Omental fat pad (tissue), 3 donors: ENCODE measurements at regions not wholly inside any gene's neighbourhood (a gene's known extent, or its start where the extent isn't known, plus 50 kb on each side); places are given as distances from the start of the nearest gene placed in this dataset.

ENCODE experiments used
- ATAC-seq: fragments of 150-250 bp; one replicate; pipeline ENCODE4 v1.9.1; 2016; ENCODE audit warnings: mild to moderate bottlenecking, moderate library complexity; ENCODE audit not compliant: low FRiP score
- DNase-seq: peaks from one replicate; pipeline ENCODE4 v3.0.0-alpha.2; 2019; ENCODE audit warnings: low spot score
- TF ChIP-seq, protein P1 (sequence below), 3 donors: fragments of 450-650 bp; IDR thresholded peaks; one replicate each; pipeline ENCODE4 v1.5.1; 2016 to 2017; ENCODE audit warnings: antibody characterized with exemption in 3 of 3, mild to moderate bottlenecking in 3 of 3, moderate library complexity in 2 of 3

DNA sequence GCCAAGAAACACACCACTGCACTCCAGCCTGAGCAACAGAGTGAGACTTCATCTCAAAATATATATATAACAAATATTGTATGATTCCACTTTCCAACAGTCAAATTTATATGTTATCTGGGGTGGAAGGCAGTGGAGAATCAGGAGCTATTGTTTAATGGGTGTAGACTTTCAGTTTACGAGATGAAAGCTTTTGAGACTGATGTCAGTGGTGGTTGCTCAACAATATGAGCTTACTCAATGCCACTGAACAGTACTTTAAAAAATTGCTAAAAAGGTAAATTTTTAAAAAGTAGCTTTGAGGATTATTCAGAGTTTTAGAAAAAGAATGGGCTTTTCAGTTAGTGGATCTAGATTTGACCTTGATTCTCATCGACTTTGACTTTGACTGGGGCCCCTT lies 105.9 kb upstream of the ST6GAL2 start:
- TF ChIP-seq, protein P1, sequence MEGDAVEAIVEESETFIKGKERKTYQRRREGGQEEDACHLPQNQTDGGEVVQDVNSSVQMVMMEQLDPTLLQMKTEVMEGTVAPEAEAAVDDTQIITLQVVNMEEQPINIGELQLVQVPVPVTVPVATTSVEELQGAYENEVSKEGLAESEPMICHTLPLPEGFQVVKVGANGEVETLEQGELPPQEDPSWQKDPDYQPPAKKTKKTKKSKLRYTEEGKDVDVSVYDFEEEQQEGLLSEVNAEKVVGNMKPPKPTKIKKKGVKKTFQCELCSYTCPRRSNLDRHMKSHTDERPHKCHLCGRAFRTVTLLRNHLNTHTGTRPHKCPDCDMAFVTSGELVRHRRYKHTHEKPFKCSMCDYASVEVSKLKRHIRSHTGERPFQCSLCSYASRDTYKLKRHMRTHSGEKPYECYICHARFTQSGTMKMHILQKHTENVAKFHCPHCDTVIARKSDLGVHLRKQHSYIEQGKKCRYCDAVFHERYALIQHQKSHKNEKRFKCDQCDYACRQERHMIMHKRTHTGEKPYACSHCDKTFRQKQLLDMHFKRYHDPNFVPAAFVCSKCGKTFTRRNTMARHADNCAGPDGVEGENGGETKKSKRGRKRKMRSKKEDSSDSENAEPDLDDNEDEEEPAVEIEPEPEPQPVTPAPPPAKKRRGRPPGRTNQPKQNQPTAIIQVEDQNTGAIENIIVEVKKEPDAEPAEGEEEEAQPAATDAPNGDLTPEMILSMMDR (IDR thresholded peaks at IDR 0.05), result no peak
- ATAC-seq (no peak), DNase-seq (no peak)

DNA sequence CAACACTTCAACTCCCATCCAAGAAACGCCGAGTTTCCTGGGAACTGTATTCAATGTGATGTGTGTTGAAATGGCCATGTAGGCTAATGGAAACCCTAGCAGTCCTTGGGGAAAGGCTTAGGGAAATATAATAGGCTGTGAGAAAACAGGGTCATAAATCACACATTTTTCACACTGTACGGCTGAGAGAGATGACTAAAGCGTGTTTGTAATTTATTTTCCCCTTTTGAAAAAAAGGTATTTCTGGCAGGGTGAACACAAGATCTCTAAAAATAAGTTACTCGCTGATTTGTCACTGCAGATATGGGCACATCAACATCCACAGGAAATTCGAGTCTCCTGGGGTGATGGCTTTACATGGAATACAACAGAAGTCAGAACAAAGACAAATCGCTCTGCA lies 109.6 kb upstream of the ST6GAL2 start:
- TF ChIP-seq, protein P1 (IDR thresholded peaks at IDR 0.05), result no peak

DNA sequence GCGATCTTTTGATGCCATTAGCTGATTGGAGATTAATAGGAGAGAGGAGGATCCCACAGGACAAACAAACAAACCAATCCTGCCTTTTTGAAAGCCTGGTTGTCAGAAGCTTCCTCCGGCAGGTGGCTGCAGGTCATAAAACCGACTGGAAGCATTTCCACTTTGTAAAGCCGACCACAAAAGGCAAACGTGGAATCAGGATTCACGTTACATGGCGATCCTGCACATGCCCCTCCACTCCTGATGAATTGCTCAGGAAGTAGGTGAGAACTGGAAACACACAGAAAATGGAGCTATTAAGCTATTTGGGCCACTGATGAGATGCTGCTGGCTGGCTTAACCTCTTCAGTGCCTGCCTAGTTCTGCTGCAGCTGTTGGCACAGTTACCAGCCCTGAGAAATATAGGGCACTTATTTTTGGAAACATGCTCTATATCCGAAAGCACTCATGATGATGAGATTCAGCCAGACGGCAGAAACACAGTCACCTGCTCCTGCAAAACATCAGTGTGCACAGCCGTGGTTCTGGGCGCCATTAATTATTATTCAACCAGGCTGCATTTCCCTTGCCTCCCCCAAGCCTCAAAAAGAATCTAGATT lies 110.3 kb upstream of the ST6GAL2 start:
- DNase-seq (no peak), ATAC-seq (no peak)
- TF ChIP-seq, protein P1 (IDR thresholded peaks at IDR 0.05), result no peak

More for the DNA sequence above, 109.6 kb upstream of the ST6GAL2 start:
- no peak for ATAC-seq
- no peak for DNase-seq

DNA sequence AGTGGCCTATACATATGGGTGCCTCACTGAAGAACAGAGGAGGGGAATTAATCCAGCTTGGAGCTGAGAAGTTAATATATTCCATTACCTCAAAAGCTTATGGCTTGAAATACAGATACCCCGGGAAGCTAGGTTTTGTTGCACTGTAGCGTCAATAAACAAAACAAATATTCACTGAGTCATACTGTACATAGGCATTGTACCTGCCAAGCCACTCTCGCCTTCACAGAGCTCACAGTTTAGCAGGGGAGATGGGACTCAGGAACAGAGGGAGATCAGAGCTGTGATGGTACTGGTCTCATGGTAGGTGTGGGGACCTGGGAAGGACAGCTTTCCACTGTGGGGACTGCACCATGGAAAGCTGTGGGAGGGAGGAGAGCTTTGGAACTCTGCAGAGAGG lies 111.2 kb upstream of the ST6GAL2 start:
- TF ChIP-seq, protein P1 (IDR thresholded peaks at IDR 0.05), result no peak
- no peak for ATAC-seq

DNA sequence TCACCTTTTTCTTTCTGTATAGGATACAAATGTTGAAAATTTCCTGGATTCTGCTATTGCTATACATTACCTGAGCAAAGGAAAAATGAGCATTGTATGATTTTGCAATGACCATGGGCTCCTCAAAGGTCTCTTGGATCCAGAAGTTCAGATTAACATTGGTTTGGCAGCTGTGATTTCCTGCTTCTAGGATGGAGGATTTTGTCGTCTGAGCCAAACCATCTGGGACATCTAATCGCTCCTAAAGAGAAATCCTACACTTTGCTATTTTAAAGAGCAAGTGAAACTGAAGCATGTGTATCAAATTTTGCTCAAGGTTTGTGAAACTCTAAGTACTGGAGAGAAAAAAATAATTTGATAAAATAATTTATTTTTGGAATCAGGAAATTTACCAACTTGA lies 115.1 kb upstream of the ST6GAL2 start:
- no peak for DNase-seq
- no peak for ATAC-seq
- TF ChIP-seq, protein P1 (IDR thresholded peaks at IDR 0.05), result no peak

More for the DNA sequence above, 111.2 kb upstream of the ST6GAL2 start:
- DNase-seq, result no peak

DNA sequence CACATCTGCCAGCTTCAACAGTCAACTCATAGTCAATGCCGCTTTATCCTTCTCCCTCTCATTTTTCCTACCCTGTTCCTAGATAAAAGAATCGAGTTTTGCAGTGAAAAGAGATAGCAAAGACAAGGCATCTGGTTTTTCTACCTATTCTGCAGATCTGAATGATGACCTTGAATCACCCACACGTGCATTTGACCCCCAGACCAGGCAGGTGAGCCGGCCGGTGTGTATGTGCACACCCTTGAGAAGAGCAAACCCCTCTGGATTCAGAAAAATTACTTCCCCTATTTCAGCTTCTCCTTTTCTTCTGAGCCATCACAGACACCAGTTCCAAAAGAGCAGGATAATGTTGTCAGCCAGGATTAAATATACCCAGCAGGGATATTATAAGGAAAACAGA lies 115.6 kb upstream of the ST6GAL2 start:
- DNase-seq (no peak), ATAC-seq (no peak)
- TF ChIP-seq, protein P1 (IDR thresholded peaks at IDR 0.05), result no peak

DNA sequence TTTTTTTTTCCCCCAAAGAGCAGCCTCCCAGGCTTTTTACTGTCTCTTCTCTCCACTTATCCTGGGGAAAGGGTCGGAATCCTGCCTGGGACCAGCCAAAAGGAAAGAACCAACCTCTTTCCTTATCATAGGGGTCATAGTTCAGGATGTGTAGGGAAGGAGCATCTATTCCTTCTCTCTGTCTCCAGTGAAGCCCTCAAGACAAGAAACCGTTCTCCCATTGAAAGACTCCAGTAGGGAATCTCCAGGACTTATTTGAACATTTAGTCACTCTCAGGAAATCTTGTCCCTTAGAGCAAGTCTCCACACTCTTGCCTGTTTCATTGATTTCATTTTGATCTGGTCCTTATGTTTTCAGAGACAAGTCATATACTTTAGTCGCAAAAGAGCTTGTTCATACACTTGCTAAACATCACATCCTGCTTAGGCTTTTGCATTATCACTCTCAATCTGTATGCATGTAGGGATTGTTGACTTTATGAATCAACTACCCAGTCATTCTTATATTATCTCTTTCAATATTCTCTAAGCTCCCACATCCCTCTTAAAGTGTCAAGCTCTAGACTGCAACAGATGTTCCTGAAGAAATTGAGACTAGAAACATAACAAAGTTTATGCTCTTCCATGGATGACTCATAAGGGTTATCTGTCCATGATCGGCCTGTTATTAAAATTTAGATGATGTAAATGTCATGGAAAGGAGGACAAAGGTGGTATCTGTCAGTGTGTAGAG lies 116.2 kb upstream of the ST6GAL2 start:
- ATAC-seq (no peak), DNase-seq (no peak)
- TF ChIP-seq, protein P1 (IDR thresholded peaks at IDR 0.05), result no peak
